ENCODE measurements at regions not wholly inside any gene's neighbourhood (a gene's known extent, or its start where the extent isn't known, plus 50 kb on each side); places are given as distances from the start of the nearest gene placed in this dataset.
A peak's percentile ranks its signal among the peaks of the same experiment; 100 is the strongest.

GRCh38 chr10:81288544-81288943 lies 586.5 kb upstream of the NRG3 start:
- no peak for TF ChIP-seq CTCF (IDR thresholded peaks at IDR 0.05; ENCODE audit: low read depth, low read length)
- DNase-seq: no peak

DNA sequence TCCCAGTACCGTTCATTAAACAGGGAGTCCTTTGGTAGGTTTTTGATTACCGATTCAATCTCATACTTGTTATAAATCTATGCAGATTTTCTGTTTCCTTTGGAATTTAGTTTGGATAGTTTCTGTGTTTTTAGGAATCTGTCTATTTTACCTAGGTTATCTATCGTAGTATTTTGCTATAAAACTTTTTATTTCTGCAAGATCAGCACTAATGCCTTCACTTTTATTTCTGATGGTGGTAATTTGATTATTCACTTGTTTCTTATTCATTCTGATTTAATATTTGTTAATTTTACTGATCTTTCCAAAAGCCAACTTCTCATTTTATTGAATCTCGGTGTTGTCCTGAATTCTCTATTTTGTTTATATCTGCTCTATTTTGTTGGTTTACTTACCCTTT lies 577.7 kb upstream of the NRG3 start:
- DNase-seq: no peak
- Histone ChIP-seq H3K4me3 (ENCODE audit: low read depth, low read length) (no peak overlapping the region), H3K9me3 (ENCODE audit: severe bottlenecking) (no peaks in the 10 kb centered on the region), H3K27me3 (ENCODE audit: insufficient read depth, low read depth, severe bottlenecking) (no peaks in the 10 kb centered on the region), H3K36me3 (no peaks in the 10 kb centered on the region), H3K27ac (no peak overlapping the region)
- TF ChIP-seq CTCF (IDR thresholded peaks at IDR 0.05; ENCODE audit: low read depth, low read length): no peak

More at GRCh38 chr10:81288544-81288943, 586.5 kb upstream of the NRG3 start:
- Histone ChIP-seq H3K4me3 (ENCODE audit: low read depth, low read length) (no peak overlapping the region), H3K9me3 (ENCODE audit: severe bottlenecking) (no peaks in the 10 kb centered on the region), H3K27ac (no peak overlapping the region), H3K36me3 (no peaks in the 10 kb centered on the region), H3K27me3 (ENCODE audit: insufficient read depth, low read depth, severe bottlenecking) (no peaks in the 10 kb centered on the region)

- TF ChIP-seq CTCF (IDR thresholded peaks at IDR 0.05; ENCODE audit: low read depth, low read length): no peak
- no peak overlapping the region for H3K4me3 ChIP-seq (ENCODE audit: low read depth, low read length)
- no peak overlapping the region for H3K27ac ChIP-seq
- no peaks in the 10 kb centered on the region for H3K27me3 ChIP-seq (ENCODE audit: insufficient read depth, low read depth, severe bottlenecking)
- peaks cover 3% of the 10 kb centered on the region for H3K9me3 ChIP-seq (ENCODE audit: severe bottlenecking)
- no peaks in the 10 kb centered on the region for H3K36me3 ChIP-seq
- DNase-seq: no peak
These were observed 571.3 kb upstream of the NRG3 start for GRCh38 chr10:81303656-81304055.

- H3K9me3 ChIP-seq (ENCODE audit: severe bottlenecking): peaks cover 6% of the 10 kb centered on the region
- DNase-seq: peak; percentile 36
- peak overlapping the region; percentile 45; the same call in 1 of the 2 replicates for H3K27ac ChIP-seq
- H3K36me3 ChIP-seq: no peaks in the 10 kb centered on the region
- H3K27me3 ChIP-seq (ENCODE audit: insufficient read depth, low read depth, severe bottlenecking): no peaks in the 10 kb centered on the region
- no peak overlapping the region for H3K4me3 ChIP-seq (ENCODE audit: low read depth, low read length)
- TF ChIP-seq CTCF (IDR thresholded peaks at IDR 0.05; ENCODE audit: low read depth, low read length): no peak
These were observed 567.8 kb upstream of the NRG3 start for GRCh38 chr10:81306971-81307782.

DNA sequence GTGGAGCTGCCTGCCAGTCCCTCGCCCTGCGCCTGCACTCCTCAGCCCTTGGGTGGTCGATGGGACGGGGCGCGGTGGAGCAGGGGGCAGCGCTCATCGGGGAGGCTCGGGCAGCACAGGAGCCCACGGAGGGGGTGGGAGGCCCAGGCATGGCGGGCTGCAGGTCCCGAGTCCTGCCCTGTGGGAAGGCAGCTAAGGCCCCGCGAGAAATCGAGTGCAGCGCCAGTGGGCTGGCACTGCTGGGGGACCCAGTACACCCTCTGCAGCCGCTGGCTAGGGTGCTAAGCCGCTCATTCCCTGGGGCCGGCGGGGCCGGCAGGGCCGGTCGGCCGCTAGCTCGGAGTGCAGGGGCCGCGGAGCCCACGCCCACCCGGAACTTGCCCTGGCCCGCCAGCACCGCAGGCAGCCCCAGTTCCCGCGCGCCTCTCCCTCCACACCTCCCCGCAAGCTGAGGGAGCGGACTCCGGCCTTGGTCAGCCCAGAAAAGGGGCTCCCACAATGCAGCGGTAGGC lies 565.9 kb upstream of the NRG3 start:
- Histone ChIP-seq H3K9me3 (ENCODE audit: severe bottlenecking) (peaks cover 6% of the 10 kb centered on the region), H3K27ac (no peak overlapping the region), H3K36me3 (no peaks in the 10 kb centered on the region), H3K27me3 (ENCODE audit: insufficient read depth, low read depth, severe bottlenecking) (no peaks in the 10 kb centered on the region), H3K4me3 (ENCODE audit: low read depth, low read length) (no peak overlapping the region)
- no peak for TF ChIP-seq CTCF (IDR thresholded peaks at IDR 0.05; ENCODE audit: low read depth, low read length)
- no peak for DNase-seq
